GM21528 (cell line): ENCODE measurements at regions not wholly inside any gene's neighbourhood (a gene's known extent, or its start where the extent isn't known, plus 50 kb on each side); places are given as distances from the start of the nearest gene placed in this dataset.
"Not testable (repeated sequence)": the region's sequence is repeated elsewhere in the genome, so short reads cannot be mapped to it uniquely, and the experiment has no call there.

Experiments
- ATAC-seq: cut with Tn5 transposase; IDR thresholded peaks from one replicate; pipeline ENCODE4 v1.9.1; 2021; ENCODE audit warnings: mild to moderate bottlenecking, moderate library complexity; ENCODE audit not compliant: unreplicated experiment, low FRiP score

DNA sequence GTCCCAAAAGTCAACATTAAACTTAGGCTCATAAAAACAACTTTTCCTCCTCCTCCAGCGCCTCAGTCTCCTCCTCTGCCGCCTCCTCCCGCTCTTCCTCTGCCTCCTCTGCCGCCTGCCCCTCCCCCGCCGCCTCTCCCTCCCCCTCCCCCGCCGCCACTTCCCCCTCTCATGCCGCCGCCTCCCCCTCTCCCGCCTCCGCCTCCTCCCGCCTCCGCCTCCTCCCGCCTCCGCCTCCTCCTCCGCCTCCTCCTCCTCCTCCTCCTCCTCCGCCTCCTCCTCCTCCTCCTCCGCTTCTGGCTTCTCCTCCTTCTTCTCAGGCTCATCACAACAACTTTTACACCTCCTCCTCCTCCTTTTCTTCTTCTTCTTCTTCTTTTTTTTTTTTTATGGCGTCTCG, 599.9 kb downstream of the TMEM182 start:
- no peak for ATAC-seq

DNA sequence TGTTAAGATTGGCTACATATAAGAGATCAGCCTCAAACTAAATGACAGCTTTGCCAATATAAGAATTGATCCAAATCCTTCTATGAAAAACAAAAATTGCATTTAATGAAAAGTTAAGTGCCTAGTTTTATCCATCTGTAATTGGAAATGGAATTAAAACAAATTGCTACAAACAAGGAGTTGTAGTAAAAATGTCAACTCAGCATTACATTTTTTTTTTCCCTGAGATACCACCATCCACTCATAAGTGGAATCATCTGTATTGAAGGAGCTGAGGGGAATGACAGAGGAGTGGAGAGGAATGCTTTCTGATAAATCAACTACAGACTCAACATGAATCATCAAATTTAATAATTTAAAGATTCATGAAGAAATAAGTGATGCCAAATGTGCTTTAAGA, 601.8 kb downstream of the TMEM182 start:
- no peak for ATAC-seq

DNA sequence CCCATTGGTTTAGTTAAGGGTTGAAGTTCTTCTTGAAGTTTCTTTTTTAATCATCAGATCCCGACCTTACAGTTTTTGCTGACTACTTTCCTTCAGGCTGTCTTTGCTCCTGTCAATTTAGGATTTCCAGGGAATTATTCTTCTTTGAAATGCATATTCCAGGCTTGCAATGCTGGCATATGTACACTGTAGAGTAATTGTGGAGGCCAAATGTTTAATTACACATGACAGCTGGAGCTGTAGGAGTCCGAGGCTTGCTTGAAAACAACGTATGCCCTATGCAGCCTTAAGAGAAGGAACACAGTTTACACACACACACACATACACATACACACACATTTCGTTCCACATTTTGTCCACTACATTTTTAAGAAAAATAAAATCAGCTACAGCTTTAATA, 602.3 kb downstream of the TMEM182 start:
- no peak for ATAC-seq

DNA sequence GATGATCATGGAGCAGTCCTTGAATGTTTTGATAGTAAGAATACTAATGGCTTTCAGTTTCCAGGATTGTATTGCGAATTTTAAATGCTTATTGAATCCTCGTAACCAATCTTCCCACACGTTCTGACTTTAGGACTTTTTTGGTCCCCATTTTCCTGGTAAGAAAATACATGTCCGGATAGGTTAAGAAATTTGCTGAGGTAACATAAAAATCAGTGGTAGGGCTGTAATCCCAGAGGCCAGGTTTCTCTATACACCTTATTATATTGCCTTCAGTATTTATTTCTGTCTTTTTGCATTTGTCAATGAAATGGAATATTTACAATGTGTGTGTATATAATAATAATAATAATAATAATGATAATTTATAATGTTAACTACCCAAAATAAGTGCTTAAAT, 603.2 kb downstream of the TMEM182 start:
- no peak for ATAC-seq

DNA sequence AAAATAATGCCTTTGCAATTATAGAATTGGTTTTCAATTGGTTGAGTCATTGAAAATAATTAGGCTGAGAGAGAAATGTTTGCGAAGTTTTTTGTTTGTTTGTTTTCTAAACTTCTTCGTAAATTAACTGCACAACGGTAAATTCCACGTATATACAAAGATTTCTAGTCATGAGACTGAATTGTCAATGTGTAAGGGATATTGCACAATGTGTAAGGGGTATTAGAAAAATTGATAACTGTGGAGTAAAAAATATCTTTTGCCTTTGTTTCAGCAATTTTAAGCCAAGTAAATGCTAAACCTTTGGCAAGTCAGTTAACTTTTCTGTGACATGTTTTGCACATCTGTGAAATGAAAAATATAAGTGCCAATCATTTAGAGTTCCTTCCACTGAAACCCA, 606.0 kb downstream of the TMEM182 start:
- ATAC-seq, result no peak

DNA sequence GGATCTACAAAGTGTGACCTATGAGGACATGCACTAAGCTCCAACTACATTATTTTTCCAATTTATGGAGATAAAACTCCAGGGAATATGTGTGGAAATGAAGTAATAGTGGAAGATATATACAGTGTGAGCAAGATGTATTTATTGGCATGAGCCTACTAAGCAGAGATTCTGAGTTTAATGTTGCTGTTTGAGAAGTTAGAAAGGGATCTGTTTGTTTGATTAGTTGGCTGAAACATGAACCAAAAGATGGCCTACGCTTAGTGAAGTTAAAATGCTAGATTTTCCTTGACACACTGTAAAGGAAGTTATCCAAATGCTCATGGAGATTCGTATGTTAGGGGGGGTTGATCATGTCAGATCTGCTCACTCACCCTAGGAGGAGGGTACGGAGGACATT, 621.7 kb downstream of the TMEM182 start:
- no peak for ATAC-seq

DNA sequence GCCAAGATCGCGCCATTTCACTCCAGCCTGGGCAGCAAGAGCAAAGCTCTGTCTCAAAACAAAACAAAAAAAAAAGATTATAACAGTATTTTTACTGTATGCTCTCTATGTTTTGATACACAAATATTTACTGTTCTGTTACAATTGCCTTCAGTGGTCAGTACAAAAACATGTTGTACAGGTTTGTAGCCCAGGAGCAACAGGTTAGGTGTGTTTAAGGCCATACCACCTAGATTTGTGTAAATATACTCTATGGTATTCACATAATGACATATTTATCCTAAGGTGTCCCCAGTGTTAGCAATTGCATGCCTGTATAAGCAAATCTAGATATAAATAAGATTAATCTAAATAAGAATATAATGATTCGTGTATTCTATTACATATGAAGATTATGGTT, 625.0 kb downstream of the TMEM182 start:
- no peak for ATAC-seq

DNA sequence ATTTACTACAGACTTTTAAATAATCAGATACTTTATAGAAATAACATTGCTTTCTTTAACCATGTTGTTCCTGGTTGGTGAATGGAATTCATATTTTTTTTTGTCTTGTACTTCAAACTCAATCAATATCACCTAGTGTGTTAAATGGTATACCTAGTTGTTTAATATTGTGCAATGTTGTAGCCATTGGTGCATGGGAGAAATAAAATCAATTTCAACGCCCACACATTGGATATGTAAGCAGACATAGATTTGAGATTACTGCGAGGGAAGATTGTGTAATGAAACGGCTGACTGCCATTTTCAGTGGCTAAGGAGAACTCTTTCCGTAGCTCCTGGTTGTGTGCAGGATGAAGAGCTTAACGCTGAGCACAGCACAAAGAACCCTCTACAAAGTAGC, 626.1 kb downstream of the TMEM182 start:
- ATAC-seq, result no peak

DNA sequence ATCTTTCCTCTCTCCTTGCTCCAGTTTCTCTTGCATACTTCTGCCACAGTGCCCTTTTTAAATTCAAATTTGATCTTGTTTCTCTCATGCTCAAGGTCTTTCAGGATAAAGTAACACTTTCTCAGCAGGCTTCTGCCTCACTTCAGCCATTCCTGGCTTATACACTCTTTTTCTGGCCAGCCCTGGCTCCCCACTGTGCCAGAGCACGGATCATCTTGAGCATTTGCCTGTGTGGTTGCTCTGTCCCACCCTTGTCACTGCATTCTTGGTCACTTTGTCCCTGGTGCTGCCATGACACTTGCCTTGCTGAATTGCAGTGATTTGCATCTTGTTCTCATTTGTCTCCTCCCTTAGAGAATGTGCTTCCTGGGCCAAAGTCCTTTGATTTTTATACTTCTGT, 634.3 kb downstream of the TMEM182 start:
- no peak for ATAC-seq

DNA sequence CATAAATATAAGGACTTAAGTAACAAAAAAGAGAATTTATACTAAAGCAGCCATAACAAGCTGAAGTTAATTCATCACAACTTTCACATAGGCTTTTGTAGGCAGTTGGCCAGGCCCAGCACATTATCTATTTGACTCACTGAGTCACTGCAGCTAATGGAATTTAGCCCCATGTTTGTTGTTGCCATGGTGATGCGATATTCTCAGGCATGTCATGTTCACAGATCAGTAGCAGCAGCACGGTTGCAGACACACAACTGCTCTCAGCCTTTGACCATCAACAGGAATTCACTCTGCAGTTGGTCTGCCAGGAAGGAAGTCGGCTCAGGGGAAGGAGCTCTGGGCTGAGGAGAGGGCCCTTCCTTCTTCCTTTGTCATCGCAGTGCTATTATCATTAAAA, 639.8 kb downstream of the TMEM182 start:
- no peak for ATAC-seq

DNA sequence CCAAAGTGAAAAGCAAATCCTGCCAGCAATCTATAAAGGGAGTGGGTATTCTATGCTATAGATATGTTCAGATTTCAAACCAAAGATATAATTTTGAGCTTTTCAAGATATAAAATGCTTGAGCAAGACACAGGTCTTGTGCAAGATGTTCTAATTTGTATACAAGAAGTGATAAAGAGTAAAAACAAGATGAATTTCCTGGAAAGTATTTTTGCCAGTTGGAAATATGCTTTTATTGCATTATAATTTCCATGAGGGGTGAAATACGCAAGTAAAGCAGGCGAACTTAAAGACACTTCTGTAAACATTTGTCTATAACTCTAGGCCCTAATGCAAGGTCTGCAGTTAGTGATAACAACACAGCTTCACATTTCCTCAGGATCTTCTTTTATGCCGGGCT, 640.5 kb downstream of the TMEM182 start:
- no peak for ATAC-seq

DNA sequence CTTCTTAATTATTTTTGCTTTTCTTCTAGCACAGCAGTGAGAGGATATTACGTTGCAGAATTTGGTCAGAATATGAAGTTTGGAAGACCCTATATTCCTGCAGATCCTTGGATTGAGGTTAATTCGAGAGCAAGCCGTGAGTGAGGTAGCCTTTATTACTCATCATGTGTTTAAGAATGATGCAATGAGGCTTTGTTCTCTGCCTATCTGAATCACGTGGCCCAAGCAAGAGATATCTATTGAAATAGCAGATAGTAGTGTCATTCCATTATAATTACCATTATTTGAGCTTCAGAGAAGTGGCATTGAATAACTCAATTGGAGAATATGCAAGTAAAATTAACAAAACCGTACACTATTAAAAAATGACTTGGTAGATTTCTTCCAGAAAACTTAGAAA, 641.1 kb downstream of the TMEM182 start:
- no peak for ATAC-seq

DNA sequence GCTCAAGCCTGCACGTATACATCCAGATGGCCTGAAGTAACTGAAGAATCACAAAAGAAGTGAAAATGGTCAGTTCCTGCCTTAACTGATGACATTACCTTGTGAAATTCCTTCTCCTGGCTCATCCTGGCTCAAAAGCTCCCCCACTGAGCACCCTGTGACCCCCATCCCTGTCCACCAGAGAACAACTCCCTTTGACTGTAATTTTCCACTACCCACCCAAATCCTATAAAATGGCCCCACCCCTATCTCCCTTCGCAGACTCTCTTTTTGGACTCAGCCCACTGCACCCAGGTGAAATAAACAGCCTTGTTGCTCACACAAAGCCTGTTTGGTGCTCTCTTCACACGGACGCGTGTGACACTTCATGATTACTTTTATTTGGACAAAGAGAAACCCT, 641.6 kb downstream of the TMEM182 start:
- not testable (repeated sequence) for ATAC-seq

DNA sequence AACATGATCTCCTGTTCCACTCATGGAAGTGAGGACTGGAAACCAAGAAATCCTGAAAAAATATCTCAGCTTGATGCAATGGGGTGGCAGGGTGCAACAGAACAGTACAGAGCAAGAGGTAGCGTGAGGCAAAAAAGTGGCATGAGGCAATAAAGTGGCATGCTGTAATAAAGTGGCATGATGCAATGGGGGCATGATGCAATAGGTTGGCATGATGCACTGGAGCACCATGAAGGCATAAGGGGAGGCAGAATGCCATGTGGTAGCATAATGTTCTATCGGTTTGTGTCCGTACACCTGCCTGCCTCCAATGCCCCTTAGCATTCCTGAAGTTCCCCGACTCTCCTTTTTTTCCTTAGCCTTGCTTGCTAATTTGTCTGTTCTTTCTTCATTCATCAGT, 648.4 kb downstream of the TMEM182 start:
- no peak for ATAC-seq

DNA sequence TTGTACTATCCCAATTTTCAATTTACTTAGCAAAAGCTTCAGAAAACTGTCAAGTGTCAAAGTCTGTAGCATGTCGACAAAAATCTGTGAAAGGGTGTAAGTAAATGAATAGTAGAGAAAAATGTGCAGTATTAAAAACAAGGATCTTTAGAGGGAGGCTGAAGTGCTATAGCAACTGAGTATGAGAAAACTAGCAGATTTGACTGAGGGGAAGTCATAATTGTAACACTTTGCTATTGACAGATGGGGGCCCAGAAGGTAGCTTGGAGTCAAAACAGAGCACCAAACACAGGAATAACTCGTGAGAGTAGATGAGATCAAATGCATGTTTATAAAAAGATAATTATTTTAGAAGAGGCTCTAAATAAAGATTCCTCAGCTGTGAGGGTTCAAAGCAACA, 657.7 kb downstream of the TMEM182 start:
- no peak for ATAC-seq

DNA sequence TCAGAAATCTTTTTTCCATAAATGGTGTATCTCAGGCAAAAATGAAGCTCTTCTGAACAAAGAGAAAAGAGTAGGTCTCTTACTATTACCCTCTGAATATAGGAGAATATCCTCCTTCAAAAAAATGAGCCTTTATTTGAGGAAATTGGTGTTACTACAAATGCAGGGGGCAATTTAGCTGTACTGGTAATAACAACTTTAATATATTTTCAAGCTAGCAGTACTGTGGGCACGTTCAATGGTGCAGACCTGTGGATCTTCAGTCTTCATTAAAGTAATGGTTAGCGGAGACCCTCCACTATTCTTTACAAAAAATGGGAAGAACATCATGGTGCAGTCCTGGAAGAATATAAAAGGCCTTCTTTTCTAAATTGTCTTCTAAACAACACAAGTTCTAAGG, 661.3 kb downstream of the TMEM182 start:
- no peak for ATAC-seq

DNA sequence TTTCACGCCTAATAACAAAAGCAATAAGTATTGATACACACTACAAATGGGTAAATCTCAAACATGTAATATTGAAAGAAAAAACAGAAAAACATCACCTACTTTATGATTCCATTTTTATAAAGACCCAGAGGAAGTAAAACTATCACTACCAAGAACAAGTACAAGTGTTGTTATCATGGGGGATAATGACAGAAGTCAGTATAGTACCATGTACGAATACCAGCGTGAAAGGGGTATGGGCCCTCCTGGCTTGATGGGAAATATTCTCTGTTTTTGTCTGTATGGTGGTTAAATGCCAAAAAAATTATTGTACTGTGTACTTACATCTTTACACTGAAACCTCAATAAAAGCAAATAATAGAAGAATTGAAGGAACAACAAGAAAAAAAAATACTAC, 665.7 kb downstream of the TMEM182 start:
- no peak for ATAC-seq

DNA sequence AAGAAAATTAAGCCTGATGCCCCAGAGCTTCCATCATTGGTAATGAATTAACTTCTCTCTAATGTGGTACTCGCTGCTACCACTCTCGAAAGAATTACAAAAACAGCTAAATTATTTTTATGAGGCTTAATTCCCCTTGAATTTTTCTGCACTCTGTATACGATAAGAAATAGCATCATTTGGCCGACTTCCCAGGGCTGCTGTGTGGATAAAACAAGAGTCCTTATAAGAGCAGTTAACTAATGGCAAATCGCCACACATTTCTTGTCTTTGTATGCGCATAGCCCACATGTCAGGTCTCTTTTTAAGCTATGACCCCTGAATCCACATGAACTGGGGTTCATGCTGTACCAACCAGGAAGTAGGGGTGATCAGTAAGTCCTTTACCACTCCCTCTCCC, 668.4 kb downstream of the TMEM182 start:
- ATAC-seq, result no peak

DNA sequence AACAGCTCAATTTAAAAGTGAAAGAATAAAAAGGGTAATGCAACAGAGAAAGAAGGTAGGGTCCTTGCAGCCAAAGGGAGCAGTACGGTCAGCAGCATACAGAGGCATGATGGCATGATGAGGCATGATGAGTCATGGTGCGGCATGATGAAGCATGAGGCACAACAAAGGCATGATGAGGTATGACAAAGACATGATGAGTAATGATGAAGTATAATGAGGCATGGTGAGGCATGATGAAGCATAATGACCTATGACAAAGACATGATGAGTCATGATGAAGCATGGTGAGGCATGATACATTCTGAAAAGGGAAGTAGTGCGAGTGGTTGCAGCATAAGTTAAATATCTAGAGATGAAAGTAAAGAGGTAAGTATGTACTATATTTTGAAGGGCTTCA, 673.2 kb downstream of the TMEM182 start:
- no peak for ATAC-seq

DNA sequence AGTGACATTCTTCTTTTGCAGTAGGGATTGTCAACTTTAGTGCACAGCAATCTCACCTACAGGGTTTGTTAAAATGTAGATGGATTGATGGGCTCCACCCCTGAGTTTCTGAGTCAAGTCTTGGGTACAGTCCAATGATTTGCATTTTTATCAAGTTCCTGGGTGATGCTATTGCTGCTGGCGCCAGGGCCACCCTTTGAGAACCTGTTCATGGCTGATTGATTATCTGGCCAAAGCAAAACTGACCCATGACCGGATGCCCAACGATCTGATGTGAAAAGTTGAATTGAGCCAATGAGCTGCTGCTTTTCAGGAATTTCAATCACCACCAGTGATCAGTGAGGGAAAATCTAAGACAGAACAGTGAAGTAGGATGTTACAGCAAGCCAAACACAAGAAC, 675.3 kb downstream of the TMEM182 start:
- ATAC-seq, result no peak

DNA sequence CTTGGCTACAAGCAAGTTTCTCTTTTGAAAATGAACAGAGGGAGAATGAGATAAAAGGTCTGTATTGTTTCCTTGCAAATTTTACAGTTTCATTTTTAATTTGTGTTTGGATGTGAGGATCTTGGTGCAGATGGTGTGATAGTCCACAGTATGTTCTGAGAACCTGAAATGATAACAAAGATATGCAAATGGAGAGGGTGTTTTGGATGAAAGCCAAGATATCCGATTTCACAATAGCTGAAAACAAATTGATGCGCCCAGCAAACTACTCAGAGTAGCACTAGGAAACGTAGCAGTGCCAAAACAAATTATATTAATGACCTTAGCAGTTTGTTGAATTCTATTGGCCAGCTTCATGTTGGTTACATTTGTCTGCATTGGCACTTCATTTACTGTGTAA, 683.5 kb downstream of the TMEM182 start:
- no peak for ATAC-seq

DNA sequence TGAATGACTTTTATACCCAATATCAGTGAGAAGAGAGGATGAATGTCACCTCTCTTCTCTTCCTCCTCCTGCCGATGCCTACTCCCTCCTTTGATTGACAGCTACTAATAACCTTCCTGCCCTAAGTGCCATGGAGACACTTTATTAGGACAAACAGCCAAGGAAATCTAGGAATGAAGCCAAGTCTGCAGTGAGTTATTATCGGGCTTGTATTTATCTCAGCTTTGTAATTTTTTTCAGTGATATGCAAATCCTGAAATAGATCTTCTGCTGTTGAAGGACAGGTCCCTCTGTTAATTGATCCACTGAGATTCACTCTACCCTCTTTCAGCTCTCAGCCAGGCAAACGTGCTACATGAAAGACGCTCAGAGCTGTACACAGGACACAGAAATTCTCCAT, 686.7 kb downstream of the TMEM182 start:
- no peak for ATAC-seq

DNA sequence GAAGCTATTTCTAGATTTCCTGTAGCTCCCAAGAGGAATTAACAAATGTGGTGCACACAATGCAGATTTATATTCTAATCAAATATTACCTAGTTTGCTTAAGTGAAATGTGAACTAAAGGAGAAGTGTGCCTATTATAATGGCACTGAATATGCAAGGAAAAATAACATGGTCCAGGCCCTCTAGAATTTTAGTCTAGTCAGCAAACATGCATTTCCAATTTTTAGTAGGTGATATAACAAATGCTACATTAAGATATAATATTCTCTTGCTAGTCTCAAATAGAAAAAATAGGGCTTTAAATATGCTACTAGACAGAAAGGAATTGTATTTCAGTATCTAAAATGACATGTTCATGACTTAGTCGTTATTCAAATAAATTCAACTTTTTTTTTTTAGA, 689.5 kb downstream of the TMEM182 start:
- ATAC-seq, result no peak

DNA sequence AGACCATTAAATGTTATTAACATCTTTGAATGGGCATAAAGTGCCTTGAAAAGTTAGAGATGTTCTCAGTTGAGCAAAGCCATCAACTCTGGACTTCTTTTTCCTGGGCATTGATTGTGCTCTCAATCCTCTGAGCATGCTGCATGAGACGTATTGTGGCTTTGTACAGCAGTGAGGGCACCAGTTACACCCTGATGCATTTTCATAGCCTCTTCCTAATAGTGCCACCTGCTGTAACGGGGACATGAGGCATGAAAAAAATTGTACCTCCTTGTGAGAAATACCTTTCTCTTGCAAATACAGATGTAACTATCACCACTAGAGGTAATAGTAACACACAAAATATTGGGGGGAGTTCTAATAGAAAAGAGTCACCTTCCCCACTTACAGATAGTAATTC, 697.5 kb downstream of the TMEM182 start:
- no peak for ATAC-seq
